H9 (cell line): ENCODE measurements at regions not wholly inside any gene's neighbourhood (a gene's known extent, or its start where the extent isn't known, plus 50 kb on each side); places are given as distances from the start of the nearest gene placed in this dataset.

Experiments used
- DNase-seq: peaks from one replicate; pipeline ENCODE4 v3.0.0-alpha.2; 2017
- H2AFZ ChIP-seq: one replicate; pipeline ENCODE4 v1.6.1; 2013; ENCODE audit warnings: mild to moderate bottlenecking, low read length, control low read depth, moderate library complexity
- H2AK5ac ChIP-seq: 2 replicates; pipeline ENCODE4 v1.6.1; 2013; ENCODE audit warnings: low read length, control low read depth, mixed read lengths; ENCODE audit not compliant: insufficient read length
- H2BK120ac ChIP-seq: one replicate; pipeline ENCODE4 v1.6.1; 2013; ENCODE audit warnings: low read depth, mild to moderate bottlenecking, low read length, control low read depth, inconsistent platforms; ENCODE audit not compliant: poor library complexity, severe bottlenecking
- H2BK12ac ChIP-seq: 2 replicates; pipeline ENCODE4 v1.6.1; 2013; ENCODE audit warnings: low read length, control low read depth, mixed read lengths, low read depth; ENCODE audit not compliant: insufficient read length
- H2BK15ac ChIP-seq: 2 replicates; pipeline ENCODE4 v1.6.1; 2013; ENCODE audit warnings: low read depth, low read length, control low read depth
- H2BK20ac ChIP-seq: one replicate; pipeline ENCODE4 v1.6.1; 2013; ENCODE audit warnings: low read depth, mild to moderate bottlenecking, low read length, control low read depth, inconsistent platforms; ENCODE audit not compliant: poor library complexity, severe bottlenecking
- H2BK5ac ChIP-seq: 2 replicates; pipeline ENCODE4 v1.6.1; 2013; ENCODE audit warnings: low read length, control low read depth, mixed read lengths; ENCODE audit not compliant: insufficient read length
- H3K14ac ChIP-seq: 2 replicates; pipeline ENCODE4 v1.6.1; 2013; ENCODE audit warnings: low read length, control low read depth; ENCODE audit not compliant: insufficient read depth
- H3K18ac ChIP-seq: 2 replicates; pipeline ENCODE4 v1.6.1; 2013; ENCODE audit warnings: low read depth, mild to moderate bottlenecking, mixed read lengths, low read length, control low read depth; ENCODE audit not compliant: insufficient read length
- H3K23ac ChIP-seq: 2 replicates; pipeline ENCODE4 v1.6.1; 2013; ENCODE audit warnings: low read length, control low read depth, mixed read lengths, low read depth; ENCODE audit not compliant: insufficient read length
- H3K23me2 ChIP-seq: 2 replicates; pipeline ENCODE4 v1.6.1; 2013; ENCODE audit warnings: low read depth, mild to moderate bottlenecking, mixed read lengths, low read length, control low read depth; ENCODE audit not compliant: insufficient read length, poor library complexity, severe bottlenecking
- H3K27ac ChIP-seq: 2 replicates; pipeline ENCODE4 v1.5.1; 2013; ENCODE audit warnings: low read length, control low read depth, mixed read lengths, low read depth; ENCODE audit not compliant: insufficient read length
- H3K27me3 ChIP-seq: 2 replicates; pipeline ENCODE4 v1.6.1; 2013; ENCODE audit warnings: low read length, control low read depth, inconsistent platforms; ENCODE audit not compliant: insufficient read depth
- H3K4ac ChIP-seq: 2 replicates; pipeline ENCODE4 v1.6.1; 2013; ENCODE audit warnings: low read depth, mild to moderate bottlenecking, control low read depth, inconsistent platforms, low read length, moderate library complexity
- H3K4me1 ChIP-seq: 2 replicates; pipeline ENCODE4 v1.6.1; 2013; ENCODE audit warnings: low read length, control low read depth, inconsistent platforms; ENCODE audit not compliant: insufficient read depth
- H3K4me2 ChIP-seq: 2 replicates; pipeline ENCODE4 v1.6.1; 2013; ENCODE audit warnings: low read length, control low read depth, mixed read lengths; ENCODE audit not compliant: insufficient read length, insufficient read depth
- H3K56ac ChIP-seq: 2 replicates; pipeline ENCODE4 v1.6.1; 2013; ENCODE audit warnings: low read depth, mild to moderate bottlenecking, mixed read lengths, low read length, control low read depth; ENCODE audit not compliant: insufficient read length
- H3K79me1 ChIP-seq: 2 replicates; pipeline ENCODE4 v1.6.1; 2013; ENCODE audit warnings: low read depth, mild to moderate bottlenecking, moderate library complexity, low read length, control low read depth, inconsistent platforms; ENCODE audit not compliant: insufficient read depth, poor library complexity, severe bottlenecking
- H3K79me2 ChIP-seq: 2 replicates; pipeline ENCODE4 v1.6.1; 2013; ENCODE audit warnings: low read length, control low read depth, inconsistent platforms; ENCODE audit not compliant: insufficient read depth
- H3K9ac ChIP-seq: 2 replicates; pipeline ENCODE4 v1.6.1; 2013; ENCODE audit warnings: low read length, control low read depth, mixed read lengths; ENCODE audit not compliant: insufficient read length; ENCODE audit errors: extremely low read depth
- H3K9me3 ChIP-seq: one replicate; pipeline ENCODE4 v1.6.1; 2013; ENCODE audit warnings: low read depth, low read length, inconsistent platforms; ENCODE audit not compliant: control insufficient read depth
- H3T11ph ChIP-seq: one replicate; pipeline ENCODE4 v1.6.1; 2013; ENCODE audit warnings: mild to moderate bottlenecking, low read length, control low read depth, inconsistent platforms
- H4K20me1 ChIP-seq: one replicate; pipeline ENCODE4 v1.6.1; 2013; ENCODE audit not compliant: control insufficient read depth, insufficient read length, insufficient read depth
- H4K5ac ChIP-seq: 2 replicates; pipeline ENCODE4 v1.6.1; 2013; ENCODE audit warnings: low read depth, mild to moderate bottlenecking, mixed read lengths, low read length, control low read depth; ENCODE audit not compliant: insufficient read length
- H4K8ac ChIP-seq: replicated peaks from 2 replicates; pipeline ENCODE4 v1.6.1; 2013; ENCODE audit warnings: low read length, control low read depth, mixed read lengths, low read depth; ENCODE audit not compliant: insufficient read length
- H4K91ac ChIP-seq: 2 replicates; pipeline ENCODE4 v1.6.1; 2013; ENCODE audit warnings: low read depth, mild to moderate bottlenecking, moderate library complexity, mixed read lengths, low read length, control low read depth; ENCODE audit not compliant: insufficient read length
- H3K27ac Mint-ChIP-seq, 3 experiments: 2 replicates in 2 of 3; 3 replicates in 1 of 3; pipeline ENCODE4 v1.8.0; 2020 to 2021; ENCODE audit warnings: mixed read lengths in 3 of 3, mild to moderate bottlenecking in 1 of 3, moderate library complexity in 1 of 3
- H3K27me3 Mint-ChIP-seq: 2 replicates; pipeline ENCODE4 v1.8.0; 2021; ENCODE audit warnings: low read depth, mild to moderate bottlenecking, moderate library complexity, mixed read lengths
- H3K36me3 Mint-ChIP-seq, 3 experiments: 2 replicates in 2 of 3; 3 replicates in 1 of 3; pipeline ENCODE4 v1.8.0; 2020 to 2021; ENCODE audit warnings: low read depth in 3 of 3, mixed read lengths in 3 of 3; ENCODE audit not compliant: insufficient read depth in 1 of 3
- H3K4me1 Mint-ChIP-seq, 2 experiments: 2 replicates each; pipeline ENCODE4 v1.8.0; 2020; ENCODE audit warnings: mixed read lengths in 2 of 2
- H3K4me3 Mint-ChIP-seq, 2 experiments: 2 replicates in 1 of 2; 3 replicates in 1 of 2; pipeline ENCODE4 v1.8.0; 2020 to 2021; ENCODE audit warnings: mild to moderate bottlenecking in 2 of 2, mixed read lengths in 2 of 2, moderate library complexity in 1 of 2
- H3K9me3 Mint-ChIP-seq, 2 experiments: 2 replicates in 1 of 2; 3 replicates in 1 of 2; pipeline ENCODE4 v1.8.0; 2020; ENCODE audit warnings: mild to moderate bottlenecking in 2 of 2, mixed read lengths in 2 of 2, moderate library complexity in 1 of 2
- CTCF ChIP-seq: fragments of 200-600 bp; sonication (generic); conservative IDR thresholded peaks from 3 replicates; pipeline ENCODE4 v1.8.0; 2021; ENCODE audit warnings: antibody characterized with exemption, mild to moderate bottlenecking

GRCh38 chr12:13433768-13434167 is 237.2 kb downstream of the EMP1 start:
- DNase-seq: no peak
- Histone ChIP-seq H2BK120ac (no peak overlapping the region), H4K91ac (no peak overlapping the region), H2AFZ (no peak overlapping the region), H3K18ac (no peak overlapping the region), H3K23ac (no peak overlapping the region), H4K20me1 (no peaks in the 10 kb centered on the region), H3K79me2 (0 out of 2 replicates have a peak, but pooled peaks cover 1% of the 10 kb centered on the region), H3K27me3 (no peaks in the 10 kb centered on the region), H2AK5ac (no peak overlapping the region), H3K9ac (no peak overlapping the region), H4K5ac (no peak overlapping the region), H3K56ac (no peak overlapping the region), H3K27ac (no peak overlapping the region), H3K14ac (no peak overlapping the region), H3K4ac (no peak overlapping the region), H2BK12ac (no peak overlapping the region), H2BK5ac (no peak overlapping the region), H3K79me1 (no peaks in the 10 kb centered on the region), H3K4me2 (no peak overlapping the region), H2BK20ac (no peak overlapping the region), H3K4me1 (peaks cover 4% of the 10 kb centered on the region; the same call in 1 of the 2 replicates), H4K8ac (no peak overlapping the region), H3K9me3 (no peaks in the 10 kb centered on the region), H2BK15ac (no peak overlapping the region), H3K23me2 (no peaks in the 10 kb centered on the region), H3T11ph (no peak overlapping the region)
- TF ChIP-seq CTCF: no peak
- Mint-ChIP-seq H3K9me3 (no peaks in the 10 kb centered on the region), H3K4me1 (peaks cover 12 to 14% of the 10 kb centered on the region in 2 experiments), H3K27ac (no peak overlapping the region), H3K36me3 (no peaks in the 10 kb centered on the region), H3K4me3 (no peak overlapping the region), H3K27me3 (no peaks in the 10 kb centered on the region)
